Naive thymus-derived CD8-positive, alpha-beta T cell (primary cell): ENCODE measurements at regions not wholly inside any gene's neighbourhood (a gene's known extent, or its start where the extent isn't known, plus 50 kb on each side); places are given as distances from the start of the nearest gene placed in this dataset.
"Not testable (repeated sequence)": the region's sequence is repeated elsewhere in the genome, so short reads cannot be mapped to it uniquely, and the experiment has no call there.

ENCODE experiments used
- ATAC-seq, 2 donors: fragments of 150-1000 bp; cut with Tn5 transposase in 1 of 2; sonication (Bioruptor Pico), chemical (Tn5 transposase) in 1 of 2; 1 replicate in 1 of 2; 2 replicates in 1 of 2; pipeline ENCODE4 v1.10.0; 2021; ENCODE audit warnings: mild to moderate bottlenecking in 2 of 2, moderate library complexity in 2 of 2
- POLR2A ChIA-PET: fragments of 350-600 bp; sonication (Branson Sonifier 250); formaldehyde crosslinking; loops from one replicate; lab custom pipeline; 2021; ENCODE audit warnings: antibody characterized with exemption; lab: Charles Lee
- DNase-seq, 10 donors: peaks; one replicate each; pipeline versions ENCODE4 v3.0.0 to v3.0.0-alpha.2; 2020 to 2022
- H3K27ac Mint-ChIP-seq, 10 donors: one replicate each; pipeline ENCODE4 v1.8.0; 2020 to 2022; ENCODE audit warnings: mild to moderate bottlenecking in 10 of 10, mixed read lengths in 10 of 10, moderate library complexity in 4 of 10, inconsistent platforms in 1 of 10
- H3K27me3 Mint-ChIP-seq, 5 donors: one replicate each; pipeline ENCODE4 v1.8.0; 2021 to 2022; ENCODE audit warnings: mixed read lengths in 5 of 5
- H3K36me3 Mint-ChIP-seq, 3 donors: one replicate each; pipeline ENCODE4 v1.8.0; 2020 to 2022; ENCODE audit warnings: mixed read lengths in 3 of 3, mild to moderate bottlenecking in 2 of 3, inconsistent platforms in 1 of 3
- H3K4me1 Mint-ChIP-seq, 4 donors: one replicate each; pipeline ENCODE4 v1.8.0; 2021 to 2022; ENCODE audit warnings: mixed read lengths in 4 of 4
- H3K4me3 Mint-ChIP-seq, 10 donors: one replicate each; pipeline ENCODE4 v1.8.0; 2020 to 2022; ENCODE audit warnings: mild to moderate bottlenecking in 10 of 10, mixed read lengths in 10 of 10, moderate library complexity in 6 of 10, inconsistent platforms in 1 of 10
- H3K9me3 Mint-ChIP-seq, 9 donors: one replicate each; pipeline ENCODE4 v1.8.0; 2020 to 2022; ENCODE audit warnings: mixed read lengths in 9 of 9, mild to moderate bottlenecking in 3 of 9, inconsistent platforms in 1 of 9, moderate library complexity in 1 of 9

DNA sequence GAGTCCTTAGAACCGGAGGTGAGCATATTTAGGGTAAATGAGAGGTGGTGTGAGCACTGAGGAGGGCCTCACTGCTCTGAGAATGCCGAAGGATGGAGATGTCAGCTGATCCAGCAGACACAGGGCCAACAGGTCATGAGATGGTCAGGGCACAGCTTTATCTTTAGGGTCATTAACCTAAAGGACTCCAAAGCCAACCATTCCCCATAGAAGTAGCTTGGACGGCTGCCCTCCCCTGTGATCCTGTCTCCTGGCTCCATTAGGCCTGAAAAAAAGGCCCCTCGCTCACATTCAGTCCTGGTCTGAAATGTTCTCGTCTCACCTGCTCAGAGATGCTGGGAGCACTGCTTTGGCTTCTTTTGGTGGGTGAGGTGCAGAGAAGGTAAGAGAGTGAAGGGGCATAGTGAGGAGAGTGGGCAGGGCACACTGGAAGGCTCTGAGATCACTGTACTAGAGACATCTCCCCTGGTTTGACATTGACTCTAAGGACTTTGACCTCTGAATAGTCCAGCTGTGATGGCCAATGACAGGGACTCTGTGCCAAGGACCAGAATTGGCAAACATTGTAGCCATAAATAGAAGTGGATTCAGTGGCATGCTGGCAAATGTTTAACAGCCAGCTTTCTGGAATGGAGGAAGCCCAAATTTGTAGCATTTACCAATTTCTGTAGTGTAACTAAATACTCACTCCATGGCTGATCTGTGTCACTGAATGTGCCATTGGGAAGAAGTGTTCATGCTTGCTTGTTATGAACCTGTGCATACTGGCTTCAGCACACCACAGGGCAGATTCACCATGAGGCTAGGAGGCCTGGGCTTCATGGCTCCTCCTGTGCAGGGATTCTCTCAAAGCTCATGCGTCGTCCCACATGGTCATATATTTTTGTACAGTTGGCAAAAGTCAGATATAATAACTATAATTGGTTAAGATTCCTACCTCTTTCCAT lies 76.2 kb upstream of the MRPS22 start:
- Mint-ChIP-seq H3K27ac (no peak overlapping the region), H3K9me3 (no peaks in the 10 kb centered on the region), H3K27me3 (peaks cover under 1 to 16% (median 4%) of the 10 kb centered on the region in 5 donors), H3K4me3 (no peak overlapping the region), H3K36me3 (no peaks in the 10 kb centered on the region), H3K4me1 (no peaks in the 10 kb centered on the region)
- ATAC-seq (no peak), DNase-seq (no peak)
- POLR2A ChIA-PET: no interaction called here

DNA sequence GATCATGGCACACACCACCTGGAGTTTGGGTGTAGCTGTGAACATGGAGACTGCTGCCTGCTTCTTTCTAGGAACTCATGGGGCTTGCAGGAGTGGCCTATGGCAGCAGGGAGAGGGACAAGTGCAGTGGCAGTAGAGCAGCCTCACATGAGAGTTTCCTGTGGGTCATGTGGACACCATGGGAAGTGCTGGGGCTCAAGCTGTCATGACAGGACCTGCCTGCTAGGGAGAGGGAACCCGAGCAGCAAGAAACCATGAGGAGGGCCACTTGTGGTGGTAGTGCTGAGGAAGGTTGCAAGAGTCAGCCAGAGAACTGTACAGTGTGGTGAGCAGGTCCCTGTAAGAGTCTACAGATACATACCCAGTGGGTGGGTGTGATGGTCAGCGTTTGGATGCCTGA lies 73.8 kb upstream of the MRPS22 start:
- Mint-ChIP-seq H3K4me3 (no peak overlapping the region), H3K36me3 (no peaks in the 10 kb centered on the region), H3K9me3 (no peaks in the 10 kb centered on the region), H3K27me3 (peaks cover 3 to 31% (median 7%) of the 10 kb centered on the region in 5 donors), H3K27ac (no peak overlapping the region), H3K4me1 (no peaks in the 10 kb centered on the region)
- DNase-seq (no peak), ATAC-seq (no peak)
- POLR2A ChIA-PET: no interaction called here

DNA sequence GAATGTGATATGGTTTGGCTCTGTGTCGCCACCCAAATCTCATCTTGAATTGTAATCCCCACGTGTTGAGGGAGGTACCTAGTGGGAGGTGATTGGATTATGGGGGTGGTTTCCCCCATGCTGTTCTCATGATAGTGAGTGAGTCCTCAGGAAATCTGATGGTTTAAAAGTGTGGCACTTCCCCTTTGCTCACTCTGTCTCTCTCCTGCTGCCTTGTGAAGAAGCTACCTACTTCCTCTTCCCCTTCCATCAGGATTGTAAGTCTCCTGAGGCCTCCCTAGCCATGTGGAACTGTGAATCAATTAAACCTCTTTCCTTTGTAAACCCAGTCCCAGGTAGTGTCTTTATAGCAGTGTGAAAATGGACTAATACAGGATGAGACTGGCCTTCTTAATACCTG lies 73.2 kb upstream of the MRPS22 start:
- H3K4me1 Mint-ChIP-seq, H3K4me3 Mint-ChIP-seq, H3K9me3 Mint-ChIP-seq, H3K36me3 Mint-ChIP-seq, DNase-seq, ATAC-seq, POLR2A ChIA-PET: not testable (repeated sequence)
- peak overlapping the region in 1 of 10 donors; percentile 9 for H3K27ac Mint-ChIP-seq
- peaks cover 3 to 34% (median 8%) of the 10 kb centered on the region in 5 donors for H3K27me3 Mint-ChIP-seq

DNA sequence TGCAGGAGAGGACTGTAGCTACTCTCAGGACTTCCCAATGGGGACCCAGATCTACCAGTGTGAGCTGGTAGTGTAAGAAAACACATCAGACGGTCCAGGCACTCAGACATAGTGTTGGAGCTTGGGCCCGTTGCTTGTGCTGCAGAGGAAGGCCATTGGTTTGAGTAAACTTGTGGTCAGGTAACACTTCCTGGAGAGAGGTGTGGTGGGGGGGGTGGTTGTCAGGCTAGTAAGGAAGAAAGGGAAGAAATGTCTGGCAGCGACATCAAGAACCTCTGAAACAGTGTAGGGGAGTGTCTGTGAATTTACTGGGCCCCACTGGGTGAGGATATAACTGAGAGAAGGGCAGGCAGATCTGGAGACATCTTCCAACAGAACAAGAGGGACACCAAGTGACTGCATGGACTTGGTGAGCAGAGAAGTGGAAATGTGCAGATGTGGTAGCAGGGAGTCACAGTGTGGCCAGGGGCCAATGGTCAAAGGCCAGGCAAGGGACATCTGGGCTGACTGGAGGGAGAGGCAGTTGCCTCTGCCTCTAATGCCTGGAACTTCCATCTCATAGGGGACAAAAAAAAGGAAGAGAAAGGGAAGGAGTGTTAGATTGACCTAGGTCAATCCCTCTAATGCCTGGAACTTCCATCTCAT lies 63.7 kb upstream of the MRPS22 start:
- H3K9me3 Mint-ChIP-seq: no peaks in the 10 kb centered on the region
- no peak for ATAC-seq
- no peak overlapping the region for H3K27ac Mint-ChIP-seq
- POLR2A ChIA-PET: no interaction called here
- peaks cover 0 to 25% (median 4%) of the 10 kb centered on the region in 5 donors for H3K27me3 Mint-ChIP-seq
- no peak overlapping the region for H3K4me3 Mint-ChIP-seq
- H3K4me1 Mint-ChIP-seq: no peaks in the 10 kb centered on the region
- no peak for DNase-seq
- no peaks in the 10 kb centered on the region for H3K36me3 Mint-ChIP-seq

DNA sequence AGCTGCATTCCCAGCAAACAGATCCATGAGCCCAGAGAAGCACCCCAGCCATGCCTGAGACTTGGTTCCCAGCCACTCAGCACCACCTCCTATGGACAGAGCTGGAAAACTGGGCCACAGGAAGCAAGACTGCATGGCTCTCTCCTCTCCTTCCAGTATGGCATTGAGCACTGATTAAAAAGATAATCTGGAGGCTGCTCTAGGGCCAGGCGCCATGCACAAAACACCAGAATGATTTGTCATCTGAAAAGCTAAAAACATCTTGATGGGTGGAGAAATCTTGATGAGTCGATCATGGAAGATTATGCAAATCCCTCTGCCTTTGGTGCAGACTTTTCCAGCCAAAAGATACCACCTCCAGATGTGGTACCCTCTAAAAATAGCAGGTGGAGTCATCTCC lies 62.7 kb upstream of the MRPS22 start:
- no peak overlapping the region for H3K4me3 Mint-ChIP-seq
- DNase-seq: no peak
- POLR2A ChIA-PET: no interaction called here
- H3K27ac Mint-ChIP-seq: no peak overlapping the region
- H3K27me3 Mint-ChIP-seq: peaks cover 0 to 19% (median 4%) of the 10 kb centered on the region in 5 donors
- H3K9me3 Mint-ChIP-seq: no peaks in the 10 kb centered on the region
- no peaks in the 10 kb centered on the region for H3K4me1 Mint-ChIP-seq
- ATAC-seq: no peak
- no peaks in the 10 kb centered on the region for H3K36me3 Mint-ChIP-seq

DNA sequence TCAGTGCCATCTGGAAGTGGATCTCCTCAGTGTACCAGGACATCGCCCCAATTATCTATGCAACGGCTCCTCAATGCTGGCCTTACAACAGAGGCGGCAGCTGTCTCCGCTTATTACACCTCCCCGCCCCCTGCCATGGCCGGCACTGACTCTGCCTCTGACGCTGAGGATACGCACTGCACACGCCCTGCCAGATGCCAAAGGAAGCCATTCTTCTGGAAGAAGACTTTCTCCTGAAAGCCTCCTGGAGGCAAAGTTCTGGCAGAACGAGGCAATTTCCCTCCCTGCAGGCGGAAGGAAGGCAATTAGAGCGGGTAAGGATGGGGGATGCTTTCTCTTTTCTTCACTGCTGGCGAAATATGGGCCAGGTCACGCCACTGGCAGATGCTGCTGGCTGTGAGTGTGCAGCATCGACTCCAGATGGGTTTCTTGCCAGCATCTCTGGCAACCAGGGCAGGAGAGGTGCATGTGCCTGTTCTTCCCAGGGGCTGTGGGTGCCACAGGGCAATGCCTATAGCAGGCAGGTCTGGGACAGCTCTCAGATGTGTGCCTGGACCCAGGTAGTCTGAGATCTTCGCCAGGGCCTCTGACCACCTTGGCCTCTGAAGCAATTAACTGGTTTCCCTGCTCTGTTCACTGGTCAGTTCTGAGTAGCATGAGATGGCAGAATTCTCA lies 62.2 kb upstream of the MRPS22 start:
- Mint-ChIP-seq H3K4me1 (no peaks in the 10 kb centered on the region), H3K4me3 (no peak overlapping the region), H3K9me3 (no peaks in the 10 kb centered on the region), H3K36me3 (no peaks in the 10 kb centered on the region), H3K27me3 (peaks cover 0 to 19% (median 4%) of the 10 kb centered on the region in 5 donors), H3K27ac (no peak overlapping the region)
- DNase-seq: no peak
- POLR2A ChIA-PET: no interaction called here
- ATAC-seq: no peak

DNA sequence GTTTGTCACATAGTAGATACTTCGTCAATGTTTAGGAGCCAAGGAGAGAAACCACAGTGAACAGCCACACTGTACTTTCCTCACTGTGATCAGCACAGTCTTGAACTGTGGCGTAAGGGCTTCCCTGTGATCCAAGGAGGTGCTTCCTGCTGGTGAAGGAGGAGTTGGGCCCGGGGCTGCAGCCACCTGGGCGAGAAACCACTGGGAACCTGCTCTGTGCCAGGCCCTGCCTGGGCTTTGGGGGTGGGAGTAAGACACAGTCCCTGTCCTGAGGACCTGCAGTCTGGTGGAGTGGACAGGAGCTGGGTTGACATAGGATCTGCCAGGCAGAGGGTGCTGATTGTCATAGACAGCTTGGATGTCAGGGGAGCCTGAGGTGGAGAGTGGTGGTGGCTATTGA lies 60.5 kb upstream of the MRPS22 start:
- no peak overlapping the region for H3K27ac Mint-ChIP-seq

DNA sequence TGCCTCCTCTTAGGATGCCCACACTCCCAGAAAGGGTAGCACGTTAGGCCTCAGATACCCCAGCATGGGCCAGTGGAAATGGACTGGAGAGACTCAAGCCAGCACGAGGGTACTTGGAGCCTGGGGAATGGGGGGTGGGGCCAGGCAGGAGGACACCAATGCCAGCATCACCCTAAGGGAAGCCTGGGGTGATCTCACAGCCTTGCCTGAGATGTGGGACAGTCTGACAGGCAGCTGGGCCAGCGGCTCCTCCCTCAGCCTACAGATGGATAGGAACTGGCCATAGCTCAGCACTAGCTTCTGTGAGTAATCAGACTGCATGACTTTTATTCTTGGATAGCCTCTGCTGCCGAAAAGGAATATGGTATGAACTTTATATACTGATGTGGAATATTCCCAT lies 59.6 kb upstream of the MRPS22 start:
- no peaks in the 10 kb centered on the region for H3K36me3 Mint-ChIP-seq
- no peaks in the 10 kb centered on the region for H3K9me3 Mint-ChIP-seq
- DNase-seq (no peak), ATAC-seq (no peak)
- no peaks in the 10 kb centered on the region for H3K4me1 Mint-ChIP-seq
- no peak overlapping the region for H3K4me3 Mint-ChIP-seq
- peaks cover 0 to 13% (median 4%) of the 10 kb centered on the region in 5 donors for H3K27me3 Mint-ChIP-seq
- POLR2A ChIA-PET: no interaction called here
- H3K27ac Mint-ChIP-seq: no peak overlapping the region

More for the DNA sequence above, 60.5 kb upstream of the MRPS22 start:
- H3K9me3 Mint-ChIP-seq: no peaks in the 10 kb centered on the region
- no peaks in the 10 kb centered on the region for H3K4me1 Mint-ChIP-seq
- H3K4me3 Mint-ChIP-seq: no peak overlapping the region
- DNase-seq: no peak
- H3K36me3 Mint-ChIP-seq: no peaks in the 10 kb centered on the region
- peaks cover 0 to 18% (median 4%) of the 10 kb centered on the region in 5 donors for H3K27me3 Mint-ChIP-seq
- POLR2A ChIA-PET: no interaction called here
- ATAC-seq: no peak

DNA sequence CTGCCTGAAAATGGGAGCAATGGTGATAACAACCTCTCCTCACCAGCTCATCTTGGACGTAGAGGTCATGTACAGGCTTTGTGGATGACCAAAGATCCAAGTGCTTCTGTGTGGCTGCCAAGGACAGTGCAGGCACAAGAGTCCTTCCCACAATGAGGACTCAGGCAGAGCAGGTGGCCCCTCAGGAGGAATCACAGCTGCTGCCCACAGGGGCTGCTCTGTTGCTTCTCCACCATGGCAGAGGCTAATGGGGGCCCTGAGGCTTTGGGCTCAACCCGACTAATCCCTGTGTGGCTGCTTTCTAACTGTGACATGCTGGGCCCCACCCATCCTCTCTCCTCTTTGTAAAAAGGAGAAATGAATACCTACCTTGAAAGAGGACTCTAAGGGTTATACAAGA lies 58.1 kb upstream of the MRPS22 start:
- Mint-ChIP-seq H3K36me3 (no peaks in the 10 kb centered on the region), H3K4me3 (no peak overlapping the region), H3K9me3 (no peaks in the 10 kb centered on the region), H3K27me3 (peaks cover 0 to 4% (median 0%) of the 10 kb centered on the region in 5 donors), H3K4me1 (no peaks in the 10 kb centered on the region), H3K27ac (no peak overlapping the region)
- DNase-seq: no peak
- no peak for ATAC-seq
- POLR2A ChIA-PET: no interaction called here

DNA sequence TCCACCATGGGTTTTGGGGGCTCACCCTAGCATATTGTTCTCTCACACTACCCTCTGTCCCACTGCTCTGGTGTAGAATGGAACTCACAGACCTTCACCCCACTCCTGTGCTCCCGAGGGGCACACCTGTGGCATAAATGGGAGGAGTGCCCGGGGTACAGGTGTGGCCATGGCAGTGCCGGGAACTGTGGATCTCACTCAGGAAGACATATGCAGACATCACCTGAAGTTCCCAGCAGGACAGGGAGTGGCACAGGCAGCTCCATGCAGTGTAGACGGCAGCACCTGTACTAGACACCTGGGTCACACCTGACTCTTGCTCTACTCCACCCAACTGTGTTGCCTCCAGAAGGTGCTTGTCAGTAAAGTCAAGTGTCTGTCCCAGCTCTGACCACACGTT lies 57.6 kb upstream of the MRPS22 start:
- ATAC-seq (no peak), DNase-seq (no peak)
- Mint-ChIP-seq H3K4me3 (no peak overlapping the region), H3K27ac (no peak overlapping the region), H3K27me3 (peaks cover 0 to 4% (median 0%) of the 10 kb centered on the region in 5 donors), H3K36me3 (no peaks in the 10 kb centered on the region), H3K4me1 (no peaks in the 10 kb centered on the region), H3K9me3 (no peaks in the 10 kb centered on the region)
- POLR2A ChIA-PET: no interaction called here

DNA sequence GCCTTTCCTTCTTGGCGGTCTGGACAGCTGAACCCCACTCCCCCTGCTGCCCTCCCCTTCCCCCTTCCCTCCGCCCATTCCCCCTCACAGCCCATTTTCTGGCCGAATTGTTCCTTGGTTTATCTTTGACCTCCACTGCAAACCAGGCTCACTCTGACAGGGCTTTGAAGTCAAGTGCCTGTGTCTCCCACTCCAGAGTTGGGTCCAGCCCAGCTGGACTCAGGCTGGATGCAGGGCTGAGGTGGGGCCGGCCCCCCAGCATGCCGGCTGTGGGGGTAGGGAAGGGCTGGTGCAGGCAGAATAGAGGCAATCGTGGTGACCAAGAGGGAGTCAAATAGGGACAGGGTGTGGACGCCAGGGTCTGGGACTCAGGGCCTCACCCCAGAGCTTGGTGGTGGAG lies 57.0 kb upstream of the MRPS22 start:
- DNase-seq: no peak
- no peaks in the 10 kb centered on the region for H3K27me3 Mint-ChIP-seq
- H3K9me3 Mint-ChIP-seq: no peaks in the 10 kb centered on the region
- no peak overlapping the region for H3K27ac Mint-ChIP-seq
- POLR2A ChIA-PET: no interaction called here
- H3K36me3 Mint-ChIP-seq: no peaks in the 10 kb centered on the region
- no peak for ATAC-seq
- no peaks in the 10 kb centered on the region for H3K4me1 Mint-ChIP-seq
- no peak overlapping the region for H3K4me3 Mint-ChIP-seq

DNA sequence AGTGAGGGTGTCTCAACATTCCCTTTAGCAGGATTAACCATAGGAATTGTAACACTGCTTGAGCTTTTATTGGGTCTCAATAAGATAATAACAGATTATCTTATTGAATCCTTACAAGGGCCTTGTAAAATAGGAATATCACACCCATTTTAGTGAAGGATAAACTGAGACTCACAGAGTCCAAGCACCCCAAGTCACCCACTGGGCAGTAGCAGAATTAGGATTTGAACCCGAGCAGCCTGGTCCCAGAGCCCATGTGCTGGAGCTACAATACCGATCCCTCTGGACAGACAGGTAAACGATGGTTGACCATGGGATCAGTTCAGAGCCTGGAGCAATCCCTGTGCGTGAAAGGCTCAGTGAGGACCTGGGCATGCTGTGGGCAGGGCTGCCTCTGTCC lies 56.3 kb upstream of the MRPS22 start:
- no peaks in the 10 kb centered on the region for H3K36me3 Mint-ChIP-seq
- H3K9me3 Mint-ChIP-seq: no peaks in the 10 kb centered on the region
- H3K27me3 Mint-ChIP-seq: no peaks in the 10 kb centered on the region
- no peaks in the 10 kb centered on the region for H3K4me1 Mint-ChIP-seq
- POLR2A ChIA-PET: no interaction called here
- no peak overlapping the region for H3K4me3 Mint-ChIP-seq
- no peak overlapping the region for H3K27ac Mint-ChIP-seq
- ATAC-seq (no peak), DNase-seq (no peak)

DNA sequence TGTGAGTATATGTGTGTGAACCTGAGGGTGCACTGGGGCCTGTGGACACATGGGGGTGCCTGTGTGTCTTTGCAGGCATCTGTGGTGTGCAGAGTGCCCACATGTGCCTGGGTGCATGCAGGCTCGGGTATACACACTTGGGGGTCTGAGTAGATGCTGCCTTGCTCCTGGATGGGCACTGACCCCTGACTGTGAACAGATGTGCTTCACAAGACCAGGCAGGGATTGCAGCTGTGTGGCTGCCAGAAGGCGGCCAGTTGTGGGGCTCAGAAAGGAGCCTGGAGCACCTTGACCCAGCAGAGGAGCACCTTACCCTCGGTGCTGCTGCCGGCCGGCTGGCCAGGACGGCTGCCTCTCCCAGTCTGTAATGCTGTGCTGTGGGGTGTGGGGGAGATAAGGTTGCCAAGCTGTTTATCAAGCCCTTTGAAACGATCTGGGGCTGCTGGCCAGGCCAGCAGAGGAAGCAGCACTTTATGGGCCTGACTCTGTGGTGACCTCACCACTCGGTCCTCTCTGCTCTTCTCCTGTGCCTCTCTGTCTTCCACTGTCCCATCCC lies 55.5 kb upstream of the MRPS22 start:
- Mint-ChIP-seq H3K27me3 (no peaks in the 10 kb centered on the region), H3K36me3 (no peaks in the 10 kb centered on the region), H3K4me3 (no peak overlapping the region), H3K27ac (no peak overlapping the region), H3K4me1 (no peaks in the 10 kb centered on the region), H3K9me3 (no peaks in the 10 kb centered on the region)
- DNase-seq (no peak), ATAC-seq (no peak)
- POLR2A ChIA-PET: no interaction called here
